ENCODE measurements at regions not wholly inside any gene's neighbourhood (a gene's known extent, or its start where the extent isn't known, plus 50 kb on each side); places are given as distances from the start of the nearest gene placed in this dataset.
"Not testable (repeated sequence)": the region's sequence is repeated elsewhere in the genome, so short reads cannot be mapped to it uniquely, and the experiment has no call there.

DNA sequence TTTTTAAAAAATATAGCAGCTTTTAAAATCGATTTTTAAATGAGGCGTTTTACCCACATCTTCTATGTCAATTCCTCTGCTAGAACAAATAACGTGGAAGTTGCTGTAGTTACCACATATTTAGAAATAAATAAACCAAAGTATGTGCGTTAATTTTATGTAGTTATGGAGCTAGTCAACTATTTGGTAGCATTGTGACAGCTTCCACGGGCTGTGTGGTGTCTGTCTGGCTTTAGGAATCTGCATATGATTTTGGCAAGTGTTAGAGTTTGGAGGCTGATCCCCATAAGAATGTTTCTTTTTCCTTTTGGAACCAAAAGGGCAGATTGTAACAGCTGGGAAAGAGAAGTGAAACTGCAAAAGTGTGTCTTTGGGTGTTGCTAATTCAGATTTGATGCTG, 59.8 kb downstream of the HSFY2 start:
- CTCF ChIA-PET = not testable (repeated sequence)

DNA sequence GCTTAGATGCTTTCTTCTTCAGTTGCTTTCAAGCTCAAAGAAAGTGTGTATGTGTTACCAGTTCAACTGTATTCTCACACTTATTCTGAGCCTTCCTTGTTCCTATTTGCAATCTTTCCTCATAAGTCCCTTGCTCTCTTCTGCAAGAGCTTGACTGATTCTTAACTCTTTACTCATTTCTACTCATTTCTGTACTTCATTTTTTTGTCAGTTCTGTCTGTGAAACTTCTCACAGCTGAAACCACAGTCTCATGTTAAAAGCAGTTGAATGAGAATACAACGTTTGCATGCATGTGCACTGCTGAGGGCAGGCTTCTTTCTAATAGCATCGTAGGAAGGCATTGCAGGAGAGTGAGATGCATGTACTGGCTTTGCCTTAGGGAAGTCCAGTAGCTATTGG, 54.8 kb downstream of the HSFY2 start:
- CTCF ChIA-PET; POLR2A ChIA-PET; H3K27me3 ChIP-seq (ENCODE audit: control insufficient read depth, insufficient read depth, low read length); H3K4me3 ChIP-seq (ENCODE audit: low read depth, low read length); H3K27ac ChIP-seq (ENCODE audit: low read depth, low read length); H3K9me3 ChIP-seq (ENCODE audit: control insufficient read depth, insufficient read depth, low read length); DNase-seq (ENCODE audit: low read depth, low spot score): not testable (repeated sequence)

More for the DNA sequence above, 59.8 kb downstream of the HSFY2 start:
- POLR2A ChIA-PET; H3K27me3 ChIP-seq (ENCODE audit: control insufficient read depth, insufficient read depth, low read length); DNase-seq (ENCODE audit: low read depth, low spot score); H3K4me3 ChIP-seq (ENCODE audit: low read depth, low read length); H3K27ac ChIP-seq (ENCODE audit: low read depth, low read length); H3K9me3 ChIP-seq (ENCODE audit: control insufficient read depth, insufficient read depth, low read length): not testable (repeated sequence)

DNA sequence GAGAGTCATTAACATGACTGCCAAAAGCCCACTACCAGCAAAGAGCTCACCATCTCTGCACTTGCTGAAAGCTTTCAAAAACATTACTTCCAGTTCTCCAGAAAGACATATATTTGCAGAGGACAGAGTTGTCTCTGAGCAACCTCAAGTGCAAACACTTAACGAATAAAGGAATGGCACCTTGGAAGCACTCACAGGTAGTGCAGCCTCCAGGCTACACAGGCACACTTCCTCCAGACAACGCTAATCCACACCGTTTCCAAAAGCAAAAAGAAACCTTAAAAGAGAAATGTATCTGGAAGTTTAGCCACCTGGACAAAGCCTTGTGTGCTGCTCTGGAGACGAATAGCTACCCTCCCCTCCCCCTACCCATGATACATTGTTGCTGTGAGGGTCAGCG, 53.1 kb downstream of the HSFY2 start:
- CTCF ChIA-PET; H3K4me3 ChIP-seq (ENCODE audit: low read depth, low read length); H3K27ac ChIP-seq (ENCODE audit: low read depth, low read length); DNase-seq (ENCODE audit: low read depth, low spot score); H3K27me3 ChIP-seq (ENCODE audit: control insufficient read depth, insufficient read depth, low read length); POLR2A ChIA-PET; H3K9me3 ChIP-seq (ENCODE audit: control insufficient read depth, insufficient read depth, low read length): not testable (repeated sequence)
